ENCODE measurements at regions not wholly inside any gene's neighbourhood (a gene's known extent, or its start where the extent isn't known, plus 50 kb on each side); places are given as distances from the start of the nearest gene placed in this dataset.

DNA sequence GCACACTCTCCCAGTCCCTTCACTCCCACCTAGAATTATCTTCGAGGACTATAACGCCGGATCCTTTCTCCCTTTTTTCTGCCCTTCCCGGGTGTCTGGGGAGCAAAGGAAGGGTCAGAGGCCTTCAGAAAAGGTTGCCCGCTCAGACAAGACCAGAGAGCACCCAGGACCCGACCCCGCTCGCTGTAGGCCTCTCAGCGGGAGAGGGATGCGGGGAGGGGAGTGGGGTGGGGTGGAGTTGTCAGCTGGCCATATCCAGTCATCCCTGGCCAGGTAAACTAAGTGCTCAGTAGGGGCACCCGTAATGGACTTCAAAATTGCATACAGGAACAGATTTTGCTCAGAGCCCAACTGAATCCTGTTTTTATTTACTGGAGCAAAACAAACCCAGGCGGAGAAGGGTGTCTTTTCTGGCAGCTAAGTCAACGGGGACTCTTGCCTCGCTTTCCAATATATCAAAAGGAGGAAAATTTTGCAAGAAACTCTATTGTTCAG lies 65.0 kb downstream of the NOL4 start:
- peaks cover 0 to 9% (median 0%) of the 10 kb centered on the region in 4 donors for H3K27me3 ChIP-seq
- DNase-seq = peak in 1 of 2 donors; percentile 2

DNA sequence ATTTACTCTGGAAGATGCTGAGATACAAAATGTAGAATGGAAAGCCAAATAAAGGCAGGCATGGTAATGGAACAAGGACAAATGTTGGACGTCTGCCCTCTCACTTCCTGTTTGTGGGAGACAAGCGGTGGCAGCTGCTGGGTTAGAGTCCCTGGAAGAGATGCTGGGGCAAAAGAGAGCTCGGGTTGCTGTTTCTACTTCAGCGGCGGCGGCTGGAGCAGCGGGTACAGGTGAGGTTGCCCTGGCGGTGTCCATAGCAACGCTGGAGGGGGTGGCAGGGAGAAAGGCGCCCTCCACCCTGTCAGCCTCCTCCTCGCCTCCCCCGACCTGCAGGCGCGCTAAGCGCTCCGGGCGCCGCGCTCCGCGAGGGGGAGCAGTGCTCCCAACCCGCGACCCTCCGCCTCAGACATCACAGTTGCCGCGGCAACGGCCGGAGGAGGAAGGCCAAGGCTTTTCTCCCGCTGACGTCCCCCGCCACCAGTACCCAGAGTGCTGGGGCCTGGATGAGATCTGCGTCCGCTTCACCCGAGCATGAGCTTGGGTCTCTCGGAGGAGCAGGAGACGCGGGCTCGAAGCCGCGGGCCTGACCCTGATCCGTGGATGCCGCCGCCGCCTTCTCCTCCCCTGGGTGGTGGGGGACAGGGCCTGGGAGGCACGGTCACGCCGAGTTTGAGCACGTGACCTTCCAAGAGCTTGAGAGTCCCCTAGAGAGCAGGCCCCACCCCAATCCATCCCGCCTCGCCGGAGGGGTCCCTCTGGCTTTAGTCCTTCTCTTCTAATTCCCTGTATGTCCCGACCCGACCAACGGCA lies 65.6 kb downstream of the NOL4 start:
- Histone ChIP-seq H3K9me3 (no peaks in the 10 kb centered on the region), H3K27me3 (peaks cover 0 to 9% (median 0%) of the 10 kb centered on the region in 4 donors), H3K4me1 (peaks cover 0 to 10% (median 7%) of the 10 kb centered on the region in 4 donors), H3K27ac (no peak overlapping the region), H3K4me3 (peak overlapping the region in 2 of 4 donors; percentile 2 to 10), H3K36me3 (no peaks in the 10 kb centered on the region)
- TF ChIP-seq, protein P1, sequence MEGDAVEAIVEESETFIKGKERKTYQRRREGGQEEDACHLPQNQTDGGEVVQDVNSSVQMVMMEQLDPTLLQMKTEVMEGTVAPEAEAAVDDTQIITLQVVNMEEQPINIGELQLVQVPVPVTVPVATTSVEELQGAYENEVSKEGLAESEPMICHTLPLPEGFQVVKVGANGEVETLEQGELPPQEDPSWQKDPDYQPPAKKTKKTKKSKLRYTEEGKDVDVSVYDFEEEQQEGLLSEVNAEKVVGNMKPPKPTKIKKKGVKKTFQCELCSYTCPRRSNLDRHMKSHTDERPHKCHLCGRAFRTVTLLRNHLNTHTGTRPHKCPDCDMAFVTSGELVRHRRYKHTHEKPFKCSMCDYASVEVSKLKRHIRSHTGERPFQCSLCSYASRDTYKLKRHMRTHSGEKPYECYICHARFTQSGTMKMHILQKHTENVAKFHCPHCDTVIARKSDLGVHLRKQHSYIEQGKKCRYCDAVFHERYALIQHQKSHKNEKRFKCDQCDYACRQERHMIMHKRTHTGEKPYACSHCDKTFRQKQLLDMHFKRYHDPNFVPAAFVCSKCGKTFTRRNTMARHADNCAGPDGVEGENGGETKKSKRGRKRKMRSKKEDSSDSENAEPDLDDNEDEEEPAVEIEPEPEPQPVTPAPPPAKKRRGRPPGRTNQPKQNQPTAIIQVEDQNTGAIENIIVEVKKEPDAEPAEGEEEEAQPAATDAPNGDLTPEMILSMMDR (IDR thresholded peaks at IDR 0.05) = no peak
- no peak for TF ChIP-seq POLR2AphosphoS5 (IDR thresholded peaks at IDR 0.05)
- TF ChIP-seq EP300 (IDR thresholded peaks at IDR 0.05) = no peak
- no peak for TF ChIP-seq POLR2A (IDR thresholded peaks at IDR 0.05)
- DNase-seq = peak in 1 of 2 donors; percentile 75
- ATAC-seq (ENCODE audit: low FRiP score in 2 of 2) = peak; percentile 11 to 36
- WGBS, 2 donors = 4 to 7% methylated on average over 14 to 49 of the region's 54 CpGs

More for the DNA sequence above, 65.0 kb downstream of the NOL4 start:
- ATAC-seq (ENCODE audit: low FRiP score in 2 of 2) = peak in 1 of 2 donors; percentile 51
- WGBS, 2 donors = 52 to 56% methylated on average over 14 of the region's 14 CpGs
- TF ChIP-seq POLR2AphosphoS5 (IDR thresholded peaks at IDR 0.05) (no peak), POLR2A (IDR thresholded peaks at IDR 0.05) (no peak), EP300 (IDR thresholded peaks at IDR 0.05) (no peak)
- TF ChIP-seq, protein P1 (IDR thresholded peaks at IDR 0.05) = no peak
- peaks cover 0 to 10% (median 7%) of the 10 kb centered on the region in 4 donors for H3K4me1 ChIP-seq
- H3K9me3 ChIP-seq = no peaks in the 10 kb centered on the region
- no peak overlapping the region for H3K27ac ChIP-seq
- peak overlapping the region in 1 of 4 donors; percentile 2 for H3K4me3 ChIP-seq
- no peaks in the 10 kb centered on the region for H3K36me3 ChIP-seq

DNA sequence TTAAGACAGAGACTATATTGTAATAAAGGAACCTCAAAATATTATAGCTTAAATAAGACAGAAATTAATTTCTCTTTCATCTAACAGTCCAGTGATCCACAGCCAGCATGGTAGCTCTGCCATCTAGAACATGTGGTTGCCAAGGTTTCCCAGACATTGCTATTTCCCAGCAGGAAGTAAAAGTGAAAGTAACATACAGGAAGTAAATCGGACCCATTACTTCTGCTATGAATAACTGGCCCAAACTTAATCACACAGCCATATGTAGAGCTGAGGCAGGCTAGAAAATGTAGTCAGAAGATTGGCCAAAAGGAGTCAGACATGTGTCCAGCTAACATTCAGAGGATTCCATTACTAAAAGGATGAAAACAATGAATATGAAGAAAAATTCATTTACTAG lies 71.0 kb downstream of the NOL4 start:
- no peak for DNase-seq
- no peak for TF ChIP-seq EP300 (IDR thresholded peaks at IDR 0.05)
- TF ChIP-seq POLR2AphosphoS5 (IDR thresholded peaks at IDR 0.05) = no peak
- no peak for TF ChIP-seq POLR2A (IDR thresholded peaks at IDR 0.05)
- TF ChIP-seq, protein P1 (IDR thresholded peaks at IDR 0.05) = no peak
- no peak overlapping the region for H3K27ac ChIP-seq
- 17 to 31% methylated on average over 1 of the region's 1 CpG for WGBS, 2 donors
- no peak overlapping the region for H3K4me3 ChIP-seq
- H3K36me3 ChIP-seq = no peaks in the 10 kb centered on the region
- H3K4me1 ChIP-seq = peaks cover 0 to 1% (median 0%) of the 10 kb centered on the region in 4 donors
- H3K9me3 ChIP-seq = no peaks in the 10 kb centered on the region
- ATAC-seq (ENCODE audit: low FRiP score in 2 of 2) = no peak
- no peaks in the 10 kb centered on the region for H3K27me3 ChIP-seq

DNA sequence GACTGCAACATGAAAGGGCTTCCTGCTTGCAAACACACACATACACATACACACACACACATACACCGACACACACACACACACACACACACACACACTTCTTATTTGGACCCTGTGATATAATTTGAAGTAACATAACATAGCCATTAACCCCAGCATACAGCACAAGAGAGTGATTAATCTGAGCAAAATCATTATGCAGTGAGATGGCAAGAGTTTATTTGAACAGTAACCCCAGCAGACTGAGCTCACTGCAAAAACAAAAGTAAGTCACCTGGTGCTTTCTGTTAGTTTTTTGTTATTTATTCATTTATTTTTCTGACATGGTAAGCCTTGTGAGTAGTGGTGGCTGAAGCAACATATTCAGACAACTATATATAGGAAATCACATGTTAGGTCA lies 93.7 kb downstream of the NOL4 start:
- no peaks in the 10 kb centered on the region for H3K9me3 ChIP-seq
- no peaks in the 10 kb centered on the region for H3K27me3 ChIP-seq
- H3K36me3 ChIP-seq = no peaks in the 10 kb centered on the region
- no peaks in the 10 kb centered on the region for H3K4me1 ChIP-seq
- TF ChIP-seq POLR2A (IDR thresholded peaks at IDR 0.05) (no peak), POLR2AphosphoS5 (IDR thresholded peaks at IDR 0.05) (no peak), EP300 (IDR thresholded peaks at IDR 0.05) (no peak)
- TF ChIP-seq, protein P1 (IDR thresholded peaks at IDR 0.05) = no peak
- no peak overlapping the region for H3K4me3 ChIP-seq
- ATAC-seq (ENCODE audit: low FRiP score in 2 of 2) (no peak), DNase-seq (no peak)
- WGBS, 2 donors = 73 to 78% methylated on average over 1 of the region's 1 CpG
- H3K27ac ChIP-seq = no peak overlapping the region

Data from upper lobe of left lung (tissue), 6 donors.